NCI-H446 treated with DMSO at 0.1 percent for 48 hours (cell line): ENCODE measurements at regions not wholly inside any gene's neighbourhood (a gene's known extent, or its start where the extent isn't known, plus 50 kb on each side); places are given as distances from the start of the nearest gene placed in this dataset.
"Not testable (repeated sequence)": the region's sequence is repeated elsewhere in the genome, so short reads cannot be mapped to it uniquely, and the experiment has no call there.

Experiments used
- DNase-seq: peaks from one replicate; lab custom pipeline; 2025; lab: John Stamatoyannopoulos, UW

DNA sequence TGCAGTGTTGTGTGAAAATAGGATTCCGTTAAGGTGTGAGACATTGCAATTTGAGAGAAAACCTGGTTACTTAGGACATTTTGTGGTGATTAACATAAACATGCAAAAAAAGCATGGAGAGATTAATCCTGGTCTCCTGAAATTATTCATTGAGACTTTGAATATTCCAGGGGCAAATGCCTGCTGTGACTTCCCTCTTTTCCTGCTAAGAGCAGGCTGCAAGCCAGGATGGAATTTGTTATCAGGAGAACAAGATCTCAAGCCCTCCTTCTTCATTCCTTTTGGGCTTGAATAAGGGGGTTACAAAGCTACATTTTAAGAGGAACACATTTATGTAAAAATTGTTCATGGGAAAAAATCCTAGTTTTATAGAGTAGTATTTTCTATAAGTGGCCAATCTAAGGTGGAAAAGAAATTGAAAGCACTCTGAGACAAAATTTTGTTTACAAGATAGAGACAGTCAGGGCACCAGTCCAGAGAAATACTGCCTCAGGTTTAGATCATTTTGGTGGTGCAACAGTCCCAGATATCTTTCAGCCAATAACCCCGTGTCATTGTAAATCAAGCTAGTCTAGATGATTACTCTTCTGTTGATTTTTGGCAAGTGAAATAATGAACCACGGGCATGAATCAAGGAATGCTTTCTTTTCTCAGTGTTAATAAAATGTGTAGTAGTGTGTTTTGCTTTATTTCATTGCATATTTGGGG lies 1528.3 kb upstream of the AGA start:
- no peak for DNase-seq

DNA sequence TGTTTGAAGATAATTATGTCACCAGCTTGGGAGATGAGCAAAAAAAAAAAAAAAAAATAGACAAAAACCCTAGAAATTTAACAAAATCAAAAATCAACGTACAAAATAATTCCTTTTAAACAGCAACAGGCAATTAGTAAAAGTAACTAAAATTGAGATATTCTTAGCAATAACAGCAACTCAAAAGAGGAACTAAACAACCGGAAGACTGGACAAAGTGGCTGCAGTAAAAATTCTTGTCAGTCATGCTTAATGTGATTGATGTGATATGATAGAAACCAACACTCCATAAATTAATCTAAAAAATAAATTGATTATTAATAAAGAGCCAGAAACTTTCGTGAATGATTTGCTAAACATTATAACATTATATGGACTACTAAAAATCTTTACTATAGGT lies 1534.6 kb upstream of the AGA start:
- DNase-seq = no peak

DNA sequence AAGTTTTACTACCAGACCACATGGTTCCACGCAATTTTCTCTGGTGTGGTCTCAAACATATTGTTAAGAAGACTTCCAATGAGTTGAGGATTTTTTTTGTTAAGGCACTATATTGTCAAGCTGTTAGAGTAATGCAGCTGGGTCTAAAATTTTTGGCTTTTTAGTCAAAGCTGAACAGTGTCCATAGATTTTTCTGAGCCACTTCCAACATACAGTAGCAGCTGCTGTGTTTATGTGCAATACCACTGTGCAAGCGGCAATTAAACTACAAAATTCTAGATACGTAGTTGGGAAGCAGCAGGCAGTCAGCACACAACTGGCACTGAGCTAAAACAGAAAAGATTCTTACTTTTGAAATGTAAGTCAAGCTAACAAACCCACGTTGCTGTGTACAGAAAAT lies 1551.1 kb upstream of the AGA start:
- DNase-seq = no peak

DNA sequence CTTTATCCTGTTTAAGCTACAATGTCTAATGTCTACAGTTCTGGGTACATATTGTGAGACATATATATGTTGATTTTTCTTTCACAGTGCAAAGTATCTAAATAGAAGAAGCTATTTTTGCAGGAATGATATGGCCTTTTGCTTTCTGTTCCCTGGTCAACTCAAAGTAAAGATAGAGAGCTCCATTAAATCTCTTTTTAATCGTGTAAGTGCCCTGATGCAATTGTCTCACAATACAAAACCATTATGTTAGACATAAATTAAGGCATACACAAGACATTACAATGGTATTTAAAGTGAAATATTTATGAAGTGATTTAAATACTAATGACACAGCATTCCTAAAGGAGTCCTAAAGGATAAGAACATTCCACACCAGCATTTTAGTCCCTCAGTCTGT lies 1559.7 kb upstream of the AGA start:
- DNase-seq = no peak

DNA sequence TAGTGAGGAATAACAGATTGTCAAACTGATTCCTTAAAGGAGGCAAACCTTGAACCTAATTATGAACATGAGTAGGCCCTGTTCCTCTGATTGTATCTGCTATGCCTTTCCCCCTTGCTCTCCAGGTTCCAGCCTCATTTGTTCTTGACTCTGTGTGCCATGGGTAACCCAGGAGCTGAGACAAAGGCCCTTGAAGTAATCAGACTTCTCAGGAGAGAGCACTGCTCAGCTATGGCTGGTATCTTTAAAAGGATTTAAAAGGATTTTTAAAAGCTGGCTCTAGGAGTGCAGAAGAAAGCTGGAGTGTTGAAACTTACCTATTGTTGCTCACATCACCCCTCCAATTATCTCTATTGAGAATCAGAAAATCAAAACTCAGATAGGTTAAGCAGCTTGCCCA lies 1565.5 kb upstream of the AGA start:
- DNase-seq = no peak

DNA sequence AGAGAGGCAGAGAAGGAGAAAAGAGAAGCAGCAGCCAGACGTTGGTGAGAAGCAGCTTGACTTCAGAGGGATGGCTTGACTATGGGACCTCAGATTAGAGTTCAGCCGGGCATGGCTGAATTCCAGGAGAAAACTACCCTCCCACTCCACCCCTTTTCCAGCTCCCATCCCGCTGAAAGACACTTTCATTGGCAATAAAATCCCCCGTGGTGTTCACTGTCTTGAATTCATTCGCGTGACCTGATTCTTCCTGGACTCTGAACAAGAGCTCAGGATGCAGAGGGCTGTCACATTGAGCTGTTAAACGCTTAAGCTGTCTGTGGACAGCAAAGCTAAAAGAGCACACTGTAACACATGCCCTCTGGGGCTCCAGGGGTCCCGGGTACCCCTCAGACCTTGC lies 1575.3 kb upstream of the AGA start:
- no peak for DNase-seq

DNA sequence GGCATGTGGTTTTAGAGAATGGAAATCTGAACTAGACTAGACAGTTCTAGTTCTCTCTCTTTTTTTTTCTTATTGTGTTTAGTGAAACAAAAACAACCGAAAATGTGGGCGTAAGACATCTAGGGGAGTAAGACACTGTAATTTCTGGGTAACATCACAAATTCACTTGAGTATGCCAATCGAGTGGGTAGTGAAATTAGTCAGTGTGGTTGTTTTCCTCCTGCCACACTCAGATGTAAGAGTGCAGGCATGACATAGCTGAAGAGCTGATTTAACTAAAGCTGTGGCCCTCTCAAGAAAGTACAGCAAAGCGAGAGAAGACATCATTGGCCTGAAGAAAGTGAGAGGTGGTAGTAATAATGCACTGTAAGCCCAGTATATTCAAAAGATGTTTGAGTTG lies 1585.3 kb upstream of the AGA start:
- no peak for DNase-seq

DNA sequence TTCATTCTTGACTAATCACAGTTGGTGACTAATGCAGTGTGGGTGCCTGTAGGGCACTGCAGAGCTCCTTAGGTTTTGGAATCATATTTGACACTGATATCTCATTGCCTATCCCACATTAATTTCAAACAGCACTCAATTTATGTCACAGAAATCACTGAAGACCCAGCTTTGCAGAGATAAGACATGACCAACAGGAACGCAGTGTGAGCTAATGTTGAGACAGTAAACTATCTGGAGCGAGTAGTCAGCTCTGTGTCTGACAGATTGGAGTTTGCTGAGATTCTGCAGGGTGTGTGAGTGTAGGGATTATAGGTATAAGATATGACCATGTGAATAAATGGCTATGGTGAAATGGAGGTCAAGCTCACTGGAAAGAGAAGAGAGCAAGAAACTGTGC lies 1586.1 kb upstream of the AGA start:
- no peak for DNase-seq

DNA sequence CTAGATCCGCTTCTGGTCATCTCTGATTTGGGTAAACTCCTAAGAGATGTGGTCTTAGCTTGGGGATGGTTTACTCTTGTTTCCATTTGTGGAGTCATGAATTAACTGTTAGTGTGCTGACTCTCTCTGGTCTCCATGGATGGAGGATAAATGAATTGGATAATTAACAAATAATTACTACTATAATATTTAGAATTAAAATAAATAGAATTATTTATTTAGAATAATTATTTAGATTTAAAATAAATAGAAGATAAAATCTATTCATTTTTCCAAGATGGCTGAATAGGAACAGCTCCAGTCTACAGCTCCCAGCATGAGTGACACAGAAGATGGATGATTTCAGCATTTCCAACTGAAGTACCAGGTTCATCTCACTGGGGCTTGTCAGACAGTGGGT lies 1587.4 kb upstream of the AGA start:
- no peak for DNase-seq

DNA sequence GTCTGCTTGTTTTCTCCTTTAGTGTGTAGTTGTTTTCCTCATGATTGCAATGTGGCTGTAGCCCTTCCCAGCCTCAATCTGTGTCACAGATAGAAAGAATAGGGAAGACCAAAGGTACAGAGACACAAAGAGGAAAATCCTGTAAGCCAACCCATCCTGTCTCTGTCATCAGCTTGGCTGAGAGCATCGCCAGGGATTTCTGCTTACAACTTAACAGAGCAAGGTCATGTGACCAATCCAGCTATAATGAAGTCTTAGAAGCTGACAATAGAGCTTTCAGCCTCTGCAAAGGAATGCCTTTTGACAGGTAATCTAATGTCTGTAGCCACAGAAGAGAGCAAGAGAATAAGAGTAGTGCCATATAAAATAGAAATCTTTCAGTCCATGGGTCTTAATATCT lies 1598.0 kb upstream of the AGA start:
- no peak for DNase-seq

DNA sequence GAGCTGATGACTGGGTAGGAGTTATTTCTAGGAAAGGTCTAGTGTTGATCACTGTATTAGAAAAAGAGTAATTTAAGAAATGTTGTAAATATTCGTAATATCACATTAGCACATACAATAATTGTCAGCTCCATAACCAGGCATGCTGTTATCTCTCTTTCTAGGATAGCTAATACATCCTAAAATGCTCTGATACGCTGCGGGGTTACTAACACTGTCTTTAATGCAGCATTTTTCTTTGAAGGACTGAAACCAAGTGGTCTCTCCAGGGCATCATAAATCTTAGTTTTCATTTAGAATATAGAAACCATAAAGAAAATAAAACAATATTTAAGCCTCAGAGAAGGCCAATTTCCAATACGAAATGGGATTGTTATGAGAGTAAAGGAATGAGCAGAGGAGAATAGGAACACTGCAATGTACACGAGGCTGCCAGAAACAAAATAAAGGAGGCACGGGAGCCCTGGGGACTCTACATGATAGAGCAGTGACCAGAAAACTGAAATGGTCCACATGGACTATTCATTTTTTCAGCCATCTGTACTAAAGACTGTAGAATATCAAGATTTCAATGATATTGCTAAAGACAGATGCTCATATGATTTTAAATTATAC lies 1606.7 kb upstream of the AGA start:
- DNase-seq = no peak

DNA sequence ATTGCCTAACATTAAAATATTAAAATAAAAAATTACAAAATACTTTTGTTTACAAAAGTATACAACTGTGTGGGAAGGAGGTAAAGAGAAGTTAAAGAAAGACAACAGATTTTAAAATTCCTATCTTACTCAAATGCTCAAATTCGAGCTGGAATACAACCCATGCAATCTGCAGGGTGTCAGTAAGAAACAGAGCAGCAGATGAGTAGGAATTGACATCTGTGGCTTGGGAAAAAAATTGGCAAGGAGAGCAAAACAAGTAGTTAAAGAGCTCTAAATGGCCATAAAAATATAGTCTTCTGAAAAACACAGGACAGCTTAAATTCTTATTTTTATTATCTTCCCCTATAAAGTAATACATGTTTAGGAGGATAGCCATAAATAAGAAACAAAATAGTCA lies 1609.0 kb upstream of the AGA start:
- no peak for DNase-seq

DNA sequence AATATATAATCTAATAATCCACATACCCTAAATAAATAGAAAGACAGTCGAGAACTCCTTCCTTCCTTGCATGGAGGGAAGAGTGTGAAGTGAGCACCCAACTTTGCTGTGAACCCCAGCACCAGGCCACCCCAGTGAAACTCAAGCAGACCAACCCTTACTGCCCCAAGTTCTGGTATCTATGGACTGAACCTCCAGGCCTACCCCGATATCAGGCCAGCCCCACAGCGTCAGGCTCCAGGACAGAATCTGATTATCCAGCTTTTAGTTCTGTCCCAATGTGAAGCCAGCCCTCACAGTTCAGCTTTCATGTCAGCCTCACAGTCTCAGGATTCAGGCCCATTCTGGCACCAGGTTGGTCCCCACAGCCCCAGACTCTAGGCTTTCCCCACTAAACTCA lies 1617.2 kb upstream of the AGA start:
- no peak for DNase-seq

DNA sequence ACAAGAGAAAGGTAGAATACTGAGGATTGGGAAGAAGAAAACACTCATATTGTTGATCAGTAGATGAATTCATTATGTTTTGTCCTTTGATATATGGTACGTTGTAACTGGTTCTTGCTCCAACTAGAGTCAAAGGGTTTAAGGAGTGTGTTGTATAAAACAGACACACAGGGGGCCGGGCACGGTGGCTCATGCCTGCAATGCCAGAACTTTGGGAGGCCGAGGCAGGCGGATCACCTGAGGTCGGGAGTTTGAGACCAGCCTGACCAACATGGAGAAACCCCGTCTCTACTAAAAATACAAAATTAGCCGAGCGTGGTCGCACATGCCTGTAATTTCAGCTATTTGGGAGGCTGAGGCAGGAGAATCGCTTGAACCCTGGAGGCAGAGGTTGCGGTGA lies 1624.0 kb upstream of the AGA start:
- not testable (repeated sequence) for DNase-seq

DNA sequence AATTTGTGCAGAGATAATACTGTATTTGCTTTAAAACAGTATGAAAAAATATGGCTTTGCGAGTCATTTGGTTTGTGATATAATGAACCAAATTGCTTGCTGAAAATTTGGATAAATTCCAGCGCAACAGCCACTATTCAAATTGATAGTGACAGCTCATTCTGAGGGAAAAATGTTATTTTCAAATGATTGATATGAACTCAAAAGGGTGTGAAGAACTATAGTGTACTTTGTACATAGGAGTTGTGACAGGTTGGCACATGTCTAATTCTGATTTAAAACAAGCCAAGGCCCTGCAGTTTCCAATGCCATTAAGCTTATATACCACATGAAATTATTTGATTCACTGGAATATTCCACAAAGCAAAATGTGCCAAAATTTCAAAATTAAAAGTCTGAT lies 1628.9 kb upstream of the AGA start:
- DNase-seq = no peak

DNA sequence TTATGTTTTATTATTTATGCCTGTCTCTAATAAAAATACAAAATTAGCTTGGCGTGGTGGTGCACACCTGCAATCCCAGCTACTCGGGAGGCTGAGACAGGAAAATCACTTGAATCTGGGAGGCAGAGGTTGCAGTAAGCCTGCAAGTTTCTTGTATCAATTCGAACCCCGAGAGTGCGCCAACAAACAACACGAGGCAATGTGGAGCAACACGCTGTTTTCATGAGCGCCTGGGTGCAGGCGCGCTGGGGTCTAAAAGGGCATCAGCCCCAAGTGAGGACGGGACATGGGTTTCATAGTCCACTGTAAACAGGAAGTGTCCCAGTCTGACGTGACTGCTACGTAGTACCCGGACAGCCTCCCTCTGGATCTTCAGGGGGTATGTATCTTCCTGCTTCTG lies 1634.6 kb upstream of the AGA start:
- no peak for DNase-seq

DNA sequence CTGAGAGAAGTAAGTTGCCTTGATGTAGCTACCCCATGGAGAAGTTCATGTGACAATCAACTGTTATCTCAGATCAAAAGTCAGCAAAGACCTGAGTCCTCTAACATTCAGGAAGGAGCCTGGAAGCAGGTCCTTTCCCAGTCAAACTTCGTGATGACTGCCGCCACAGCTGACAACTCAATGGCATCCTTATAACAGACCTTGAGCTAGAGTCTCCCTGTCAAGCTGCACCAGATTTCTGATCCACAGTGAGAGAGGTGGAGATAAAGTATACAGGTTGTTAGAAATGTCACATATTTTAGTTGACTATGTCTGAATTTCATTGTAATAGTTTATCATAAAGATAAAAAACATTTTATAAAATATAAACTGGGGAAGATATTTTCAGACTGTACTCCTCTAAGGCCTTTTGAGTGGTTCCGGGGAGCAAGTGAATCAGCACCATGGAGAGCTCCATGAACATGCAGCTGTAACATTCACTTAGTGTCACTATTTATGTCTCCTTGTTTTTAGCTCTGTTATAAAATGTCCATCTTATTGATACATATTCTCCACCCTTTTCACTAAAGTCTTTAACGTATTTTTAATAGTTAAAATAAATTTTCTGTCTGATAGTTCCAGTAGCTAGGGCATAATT lies 1653.5 kb upstream of the AGA start:
- no peak for DNase-seq

DNA sequence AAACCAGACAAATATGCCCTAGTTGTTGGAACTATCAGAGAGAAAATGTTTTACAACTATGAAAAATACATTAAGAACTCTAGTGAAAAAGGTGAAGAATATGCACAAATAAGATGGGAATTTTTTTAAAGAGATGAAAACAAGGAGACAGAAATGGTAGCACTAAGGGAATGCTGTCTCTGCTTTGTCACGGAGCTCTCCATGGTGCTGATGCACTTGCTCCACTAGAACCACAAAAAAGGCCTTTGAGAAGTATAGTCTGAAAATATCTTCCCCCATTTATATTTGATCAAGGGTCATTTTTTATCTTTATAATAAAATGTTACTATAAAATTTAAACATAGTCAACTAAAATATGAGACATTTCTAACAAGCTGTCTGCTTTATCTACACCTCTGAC lies 1655.5 kb upstream of the AGA start:
- DNase-seq = no peak

DNA sequence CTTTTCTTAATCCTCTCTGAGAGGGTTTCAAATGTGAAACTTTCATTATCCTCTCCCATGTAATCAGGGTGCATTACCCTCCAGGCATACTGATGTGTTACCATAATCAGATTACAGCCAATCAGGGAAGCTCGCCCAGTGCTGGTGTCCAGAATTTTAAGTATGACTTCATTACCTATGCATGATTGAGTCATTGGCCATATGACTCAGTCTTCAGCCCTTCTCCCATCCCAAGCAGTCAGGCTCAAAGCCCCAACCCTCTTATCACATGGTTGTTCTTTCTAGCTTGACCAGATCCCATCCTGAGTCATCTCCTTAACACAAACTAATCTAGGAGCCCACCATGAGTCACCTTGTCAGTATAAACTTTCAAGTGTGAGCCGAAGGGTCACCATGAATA lies 1668.1 kb upstream of the AGA start:
- DNase-seq = no peak

DNA sequence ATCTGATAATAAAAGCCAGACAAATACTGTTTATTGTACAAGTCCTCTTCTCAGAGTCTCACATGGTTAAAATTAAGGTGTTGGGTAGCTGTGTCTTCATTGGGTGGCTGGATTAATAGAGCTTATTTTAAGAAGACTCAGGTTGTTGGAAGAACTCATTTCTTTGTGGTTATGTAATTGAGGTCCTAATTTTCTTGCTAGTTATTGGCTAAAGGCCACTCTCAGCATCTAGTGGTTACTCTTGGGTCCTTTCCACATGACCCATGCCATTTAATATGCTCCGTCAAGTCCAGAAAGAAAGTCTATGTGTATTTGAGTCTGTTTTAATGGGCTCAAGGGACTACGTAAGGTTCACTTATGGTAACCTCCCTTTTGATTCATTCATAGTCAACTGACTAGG lies 1668.6 kb upstream of the AGA start:
- no peak for DNase-seq

DNA sequence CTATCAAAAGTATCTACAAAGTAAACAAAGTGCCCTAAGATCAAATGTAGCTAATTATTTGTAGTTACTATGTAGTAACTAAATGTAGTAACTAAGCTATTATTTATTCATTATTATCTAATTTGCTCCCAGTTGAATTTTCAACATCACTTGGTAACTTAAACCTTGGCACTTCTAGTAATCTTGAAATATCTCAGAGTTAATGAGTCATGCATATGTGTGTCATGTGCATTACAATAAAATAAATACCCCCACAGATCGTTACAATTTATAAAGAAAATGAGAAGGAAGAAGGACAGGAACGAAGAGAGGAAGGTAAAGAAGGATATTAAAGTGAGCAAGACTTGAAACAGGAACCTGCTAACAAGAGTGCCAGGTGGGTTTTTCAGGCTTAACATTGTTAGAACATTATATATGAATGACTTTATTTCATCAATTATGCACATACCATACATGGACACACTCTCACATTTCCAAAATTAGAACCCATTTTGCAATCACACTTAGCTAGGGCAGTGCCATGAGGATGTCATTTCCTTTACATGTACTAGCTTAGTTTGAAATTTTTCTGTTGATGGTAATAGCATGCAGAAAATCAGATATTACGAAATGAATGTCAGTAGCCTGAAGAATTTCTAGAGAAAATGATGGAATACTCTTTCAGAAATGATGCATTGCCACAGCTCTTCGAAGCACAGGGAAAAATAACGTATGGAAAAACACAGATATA lies 1670.4 kb upstream of the AGA start:
- no peak for DNase-seq

DNA sequence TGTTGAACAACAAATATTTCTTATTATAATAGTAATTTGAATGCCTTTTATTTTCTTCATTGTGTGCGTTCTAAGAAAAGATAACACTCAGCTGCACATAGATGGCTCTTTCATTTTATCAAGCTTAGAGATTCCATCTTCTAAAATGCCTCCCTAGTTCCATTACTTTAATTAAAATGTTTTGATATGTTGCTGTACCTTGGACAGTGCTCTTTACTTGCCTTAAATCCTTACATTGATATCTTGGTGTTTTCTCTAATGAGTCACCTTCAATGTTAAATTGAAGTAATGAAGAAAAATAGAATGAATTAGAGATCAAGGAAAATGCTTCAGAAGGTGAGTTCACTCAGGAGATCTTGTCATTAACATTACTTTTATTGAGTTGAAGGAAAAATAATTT lies 1672.4 kb upstream of the AGA start:
- no peak for DNase-seq

DNA sequence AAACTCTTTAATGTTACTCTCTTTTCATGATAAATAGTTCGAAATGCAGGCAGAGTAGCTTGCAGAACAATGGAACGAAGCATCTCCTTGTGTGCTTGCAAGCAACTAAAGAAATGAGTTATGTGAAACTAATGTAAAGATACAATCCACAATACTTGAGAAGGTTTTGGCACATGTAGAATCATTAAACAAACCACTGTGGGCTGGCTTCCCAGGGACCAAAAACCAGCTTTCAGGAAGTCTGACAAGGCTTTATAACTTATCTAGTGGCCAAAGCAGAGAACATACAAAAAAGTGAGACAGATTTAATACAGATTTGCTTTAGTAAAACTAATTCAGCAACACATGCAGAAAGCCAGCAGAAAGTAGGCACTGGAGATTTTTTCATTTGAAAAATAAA lies 1673.8 kb upstream of the AGA start:
- no peak for DNase-seq
